ENCODE measurements at regions not wholly inside any gene's neighbourhood (a gene's known extent, or its start where the extent isn't known, plus 50 kb on each side); places are given as distances from the start of the nearest gene placed in this dataset.
"Not testable (repeated sequence)": the region's sequence is repeated elsewhere in the genome, so short reads cannot be mapped to it uniquely, and the experiment has no call there.

- no peaks in the 10 kb centered on the region for H3K9me3 Mint-ChIP-seq
- no peaks in the 10 kb centered on the region for H3K36me3 Mint-ChIP-seq (ENCODE audit: low read depth)
- no peaks in the 10 kb centered on the region for H3K4me1 Mint-ChIP-seq
- no peak overlapping the region for H3K4me3 Mint-ChIP-seq
- no peak overlapping the region for H3K27ac Mint-ChIP-seq (ENCODE audit: unreplicated experiment)
- TF ChIP-seq, protein P1, sequence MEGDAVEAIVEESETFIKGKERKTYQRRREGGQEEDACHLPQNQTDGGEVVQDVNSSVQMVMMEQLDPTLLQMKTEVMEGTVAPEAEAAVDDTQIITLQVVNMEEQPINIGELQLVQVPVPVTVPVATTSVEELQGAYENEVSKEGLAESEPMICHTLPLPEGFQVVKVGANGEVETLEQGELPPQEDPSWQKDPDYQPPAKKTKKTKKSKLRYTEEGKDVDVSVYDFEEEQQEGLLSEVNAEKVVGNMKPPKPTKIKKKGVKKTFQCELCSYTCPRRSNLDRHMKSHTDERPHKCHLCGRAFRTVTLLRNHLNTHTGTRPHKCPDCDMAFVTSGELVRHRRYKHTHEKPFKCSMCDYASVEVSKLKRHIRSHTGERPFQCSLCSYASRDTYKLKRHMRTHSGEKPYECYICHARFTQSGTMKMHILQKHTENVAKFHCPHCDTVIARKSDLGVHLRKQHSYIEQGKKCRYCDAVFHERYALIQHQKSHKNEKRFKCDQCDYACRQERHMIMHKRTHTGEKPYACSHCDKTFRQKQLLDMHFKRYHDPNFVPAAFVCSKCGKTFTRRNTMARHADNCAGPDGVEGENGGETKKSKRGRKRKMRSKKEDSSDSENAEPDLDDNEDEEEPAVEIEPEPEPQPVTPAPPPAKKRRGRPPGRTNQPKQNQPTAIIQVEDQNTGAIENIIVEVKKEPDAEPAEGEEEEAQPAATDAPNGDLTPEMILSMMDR (conservative IDR thresholded peaks at IDR 0.05): no peak
- DNase-seq (ENCODE audit: low read depth, low spot score): no peak
- H3K27me3 Mint-ChIP-seq (ENCODE audit: low read depth): peaks cover 2% of the 10 kb centered on the region
These were observed 891.1 kb upstream of the AUTS2 start for GRCh38 chr7:68707159-68707558.

DNA sequence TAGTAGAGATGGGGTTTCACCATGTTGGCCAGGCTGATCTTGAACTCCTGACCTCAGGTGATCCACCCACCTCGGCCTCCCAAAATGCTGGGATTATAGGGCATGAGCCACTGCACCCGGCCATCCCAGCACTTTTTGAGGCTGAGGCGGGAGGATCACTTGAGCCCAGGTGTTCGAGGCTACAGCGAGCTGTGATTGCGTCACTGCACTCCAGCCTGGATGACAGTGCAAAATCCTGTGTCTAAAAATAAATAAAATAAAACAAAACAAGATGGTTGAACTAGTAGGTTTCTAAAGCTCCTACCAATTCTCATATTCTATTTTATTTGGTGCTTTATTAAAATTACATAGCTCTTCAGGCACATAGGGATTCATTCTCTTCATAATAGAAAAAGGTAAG, 890.3 kb upstream of the AUTS2 start:
- no peak overlapping the region for H3K4me3 Mint-ChIP-seq
- H3K9me3 Mint-ChIP-seq: no peaks in the 10 kb centered on the region

DNA sequence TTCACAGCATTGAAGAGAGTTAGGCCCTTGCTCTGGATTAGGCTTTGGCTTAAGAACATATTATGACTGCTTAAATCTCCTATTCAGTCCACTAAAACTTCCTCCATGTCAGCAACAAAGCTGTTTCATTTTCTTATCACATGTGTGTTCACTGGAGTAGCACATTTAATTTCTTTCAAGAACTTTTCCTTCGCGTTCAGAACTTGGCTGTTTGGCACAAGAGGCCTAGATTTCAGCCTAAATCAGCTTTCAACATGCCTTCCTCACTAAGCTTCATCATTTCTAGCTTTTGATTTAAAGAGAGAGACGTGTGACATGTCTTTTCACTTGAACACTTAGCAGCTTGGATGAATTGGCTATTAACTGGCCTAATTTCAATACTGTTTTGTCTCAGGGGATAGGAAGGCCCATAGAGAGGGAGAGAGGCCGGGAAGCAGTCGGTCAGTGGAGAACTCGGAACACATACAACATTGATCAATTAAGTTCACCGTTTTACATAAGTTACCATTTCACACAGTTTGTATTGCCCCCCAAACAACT, 885.2 kb upstream of the AUTS2 start:
- no peak overlapping the region for H3K4me3 Mint-ChIP-seq
- TF ChIP-seq, protein P1 (conservative IDR thresholded peaks at IDR 0.05): no peak
- DNase-seq (ENCODE audit: low read depth, low spot score): no peak

More for the DNA sequence above, 890.3 kb upstream of the AUTS2 start:
- DNase-seq (ENCODE audit: low read depth, low spot score): no peak
- H3K27me3 Mint-ChIP-seq (ENCODE audit: low read depth): peaks cover 2% of the 10 kb centered on the region
- H3K27ac Mint-ChIP-seq (ENCODE audit: unreplicated experiment): no peak overlapping the region
- no peaks in the 10 kb centered on the region for H3K4me1 Mint-ChIP-seq
- no peaks in the 10 kb centered on the region for H3K36me3 Mint-ChIP-seq (ENCODE audit: low read depth)
- TF ChIP-seq, protein P1 (conservative IDR thresholded peaks at IDR 0.05): no peak

GRCh38 chr7:68714135-68714534, 884.1 kb upstream of the AUTS2 start:
- not testable (repeated sequence) for H3K9me3 Mint-ChIP-seq; H3K36me3 Mint-ChIP-seq (ENCODE audit: low read depth)

More for the DNA sequence above, 885.2 kb upstream of the AUTS2 start:
- no peaks in the 10 kb centered on the region for H3K36me3 Mint-ChIP-seq (ENCODE audit: low read depth)
- no peaks in the 10 kb centered on the region for H3K9me3 Mint-ChIP-seq
- H3K27me3 Mint-ChIP-seq (ENCODE audit: low read depth): no peaks in the 10 kb centered on the region
- H3K4me1 Mint-ChIP-seq: peaks cover 5% of the 10 kb centered on the region
- H3K27ac Mint-ChIP-seq (ENCODE audit: unreplicated experiment): no peak overlapping the region

GRCh38 chr7:68715907-68716306, 882.4 kb upstream of the AUTS2 start:
- Mint-ChIP-seq H3K36me3 (ENCODE audit: low read depth) (no peaks in the 10 kb centered on the region), H3K9me3 (no peaks in the 10 kb centered on the region), H3K27me3 (ENCODE audit: low read depth) (no peaks in the 10 kb centered on the region), H3K4me3 (no peak overlapping the region), H3K4me1 (peaks cover 7% of the 10 kb centered on the region), H3K27ac (ENCODE audit: unreplicated experiment) (no peak overlapping the region)
- no peak for DNase-seq (ENCODE audit: low read depth, low spot score)
- TF ChIP-seq, protein P1 (conservative IDR thresholded peaks at IDR 0.05): no peak

More at GRCh38 chr7:68714135-68714534, 884.1 kb upstream of the AUTS2 start:
- H3K4me1 Mint-ChIP-seq; H3K27ac Mint-ChIP-seq (ENCODE audit: unreplicated experiment); DNase-seq (ENCODE audit: low read depth, low spot score); H3K4me3 Mint-ChIP-seq; H3K27me3 Mint-ChIP-seq (ENCODE audit: low read depth): not testable (repeated sequence)

- Mint-ChIP-seq H3K27ac (ENCODE audit: unreplicated experiment) (no peak overlapping the region), H3K9me3 (no peaks in the 10 kb centered on the region), H3K36me3 (ENCODE audit: low read depth) (no peaks in the 10 kb centered on the region), H3K27me3 (ENCODE audit: low read depth) (no peaks in the 10 kb centered on the region), H3K4me1 (peaks cover 7% of the 10 kb centered on the region), H3K4me3 (no peak overlapping the region)
- no peak for DNase-seq (ENCODE audit: low read depth, low spot score)
- TF ChIP-seq, protein P1 (conservative IDR thresholded peaks at IDR 0.05): no peak
These were observed 881.1 kb upstream of the AUTS2 start for GRCh38 chr7:68717176-68717575.
